Karpas-422 (cell line): ENCODE measurements at regions not wholly inside any gene's neighbourhood (a gene's known extent, or its start where the extent isn't known, plus 50 kb on each side); places are given as distances from the start of the nearest gene placed in this dataset.

Experiments
- DNase-seq: peaks from one replicate; pipeline ENCODE4 v3.0.0-alpha.2; 2015
- H2AFZ ChIP-seq: fragments of 200-600 bp; sonication (generic); 2 replicates; pipeline ENCODE4 v1.6.1; 2014; ENCODE audit warnings: antibody characterized with exemption, low read length, mixed read lengths
- H3K27ac ChIP-seq: fragments of 200-600 bp; sonication (generic); 2 replicates; pipeline ENCODE4 v1.5.1; 2014; ENCODE audit warnings: mild to moderate bottlenecking, low read length, moderate library complexity
- H3K27me3 ChIP-seq: fragments of 200-600 bp; sonication (generic); 2 replicates; pipeline ENCODE4 v1.6.1; 2014; ENCODE audit warnings: low read length, mixed read lengths
- H3K36me3 ChIP-seq: fragments of 200-600 bp; sonication (generic); 2 replicates; pipeline ENCODE4 v1.6.1; 2014; ENCODE audit warnings: low read length, mixed read lengths; ENCODE audit not compliant: insufficient read depth
- H3K4me1 ChIP-seq: fragments of 200-600 bp; sonication (generic); 2 replicates; pipeline ENCODE4 v1.6.1; 2014; ENCODE audit warnings: mild to moderate bottlenecking, low read length, mixed read lengths
- H3K4me2 ChIP-seq: fragments of 200-600 bp; sonication (generic); 2 replicates; pipeline ENCODE4 v1.6.1; 2014; ENCODE audit warnings: low read length, low read depth, mild to moderate bottlenecking; ENCODE audit not compliant: poor library complexity, severe bottlenecking
- H3K4me3 ChIP-seq: fragments of 200-600 bp; sonication (generic); 2 replicates; pipeline ENCODE4 v1.5.1; 2014; ENCODE audit warnings: mild to moderate bottlenecking, antibody characterized with exemption, low read length, mixed read lengths
- H3K79me2 ChIP-seq: fragments of 200-600 bp; sonication (generic); 2 replicates; pipeline ENCODE4 v1.6.1; 2014; ENCODE audit warnings: mild to moderate bottlenecking, low read length, mixed read lengths
- H3K9ac ChIP-seq: fragments of 200-600 bp; sonication (generic); 2 replicates; pipeline ENCODE4 v1.6.0; 2014; ENCODE audit warnings: low read length
- H3K9me2 ChIP-seq: fragments of 200-600 bp; sonication (generic), shearing (Covaris generic); replicated peaks from 2 replicates; pipeline ENCODE4 v1.6.0; 2014; ENCODE audit warnings: mild to moderate bottlenecking, low read length, moderate library complexity; ENCODE audit not compliant: insufficient read depth
- H3K9me3 ChIP-seq: fragments of 300-700, 200-600 bp; sonication (generic); 2 replicates; pipeline ENCODE4 v1.6.1; 2014; ENCODE audit warnings: low read length, mixed read lengths
- H4K20me1 ChIP-seq: fragments of 200-600 bp; sonication (generic); 2 replicates; pipeline ENCODE4 v1.6.1; 2014; ENCODE audit warnings: mild to moderate bottlenecking, antibody characterized with exemption, low read length, low read depth; ENCODE audit not compliant: insufficient read depth

DNA sequence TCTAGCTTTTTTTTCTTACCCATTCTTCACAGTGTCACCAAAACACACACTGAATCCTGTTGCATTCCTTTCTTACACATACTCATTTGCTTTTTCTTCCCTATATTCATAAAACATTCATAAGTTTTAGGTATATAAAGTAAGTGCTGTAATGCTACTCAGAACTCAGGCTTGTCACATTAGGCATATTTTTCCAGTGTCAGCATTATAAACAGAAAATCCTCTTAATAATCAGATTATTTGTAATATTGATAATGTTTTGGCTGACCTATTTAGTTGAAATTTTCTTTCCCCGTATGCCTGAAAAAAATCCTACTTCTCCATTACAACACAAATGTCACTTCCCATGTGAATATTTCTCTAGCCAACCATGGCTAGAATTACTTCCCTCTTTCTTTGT is 743.0 kb upstream of the NUDT12 start:
- no peak overlapping the region for H3K4me3 ChIP-seq
- no peaks in the 10 kb centered on the region for H3K9me2 ChIP-seq
- no peak overlapping the region for H2AFZ ChIP-seq
- no peak overlapping the region for H3K9ac ChIP-seq
- H3K9me3 ChIP-seq, result peaks cover 11% of the 10 kb centered on the region; the same call in 1 of the 2 replicates
- no peak overlapping the region for H3K27ac ChIP-seq
- no peaks in the 10 kb centered on the region for H3K4me1 ChIP-seq
- H3K27me3 ChIP-seq, result no peaks in the 10 kb centered on the region
- no peak overlapping the region for H3K4me2 ChIP-seq
- no peaks in the 10 kb centered on the region for H3K36me3 ChIP-seq
- no peaks in the 10 kb centered on the region for H3K79me2 ChIP-seq
- no peaks in the 10 kb centered on the region for H4K20me1 ChIP-seq
- DNase-seq, result no peak

DNA sequence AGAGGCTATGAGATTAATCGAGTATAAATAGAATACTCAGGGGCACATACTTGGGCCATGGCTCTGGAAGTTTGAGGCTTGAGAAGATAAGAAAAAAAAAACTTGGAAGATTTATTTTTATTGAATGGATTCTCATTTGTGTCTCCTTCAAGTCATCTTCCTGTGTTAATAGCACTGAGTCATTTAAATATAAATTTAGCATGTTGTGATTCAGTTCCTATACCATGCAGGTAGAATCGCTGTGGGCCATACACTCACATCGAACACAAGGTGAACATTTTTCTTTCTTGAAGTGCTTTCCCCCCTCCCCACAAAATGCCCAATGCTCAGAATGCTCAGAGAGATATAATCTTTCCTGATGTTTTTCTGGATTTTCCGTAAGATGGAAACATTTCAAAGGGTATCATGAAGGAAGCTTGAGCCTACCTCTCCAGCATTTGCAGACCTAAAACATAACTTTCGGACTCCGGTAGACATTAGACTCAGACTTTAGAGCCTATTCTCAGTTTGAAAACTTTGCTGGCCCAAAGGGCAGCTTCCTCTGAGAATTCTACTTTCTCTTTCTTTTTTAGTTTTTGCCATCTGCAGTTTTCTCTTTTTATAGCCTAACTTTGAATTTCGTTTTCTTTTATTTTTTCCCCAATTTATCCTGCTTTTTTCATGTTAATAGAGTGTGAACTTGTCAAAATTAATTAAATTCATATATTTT is 737.6 kb upstream of the NUDT12 start:
- Histone ChIP-seq H3K79me2 (no peaks in the 10 kb centered on the region), H3K9ac (no peak overlapping the region), H3K9me3 (peaks cover 6% of the 10 kb centered on the region), H4K20me1 (no peaks in the 10 kb centered on the region), H2AFZ (no peak overlapping the region), H3K4me1 (no peaks in the 10 kb centered on the region), H3K9me2 (no peaks in the 10 kb centered on the region), H3K4me3 (no peak overlapping the region), H3K36me3 (no peaks in the 10 kb centered on the region), H3K4me2 (no peak overlapping the region), H3K27ac (no peak overlapping the region), H3K27me3 (no peaks in the 10 kb centered on the region)
- DNase-seq, result no peak

DNA sequence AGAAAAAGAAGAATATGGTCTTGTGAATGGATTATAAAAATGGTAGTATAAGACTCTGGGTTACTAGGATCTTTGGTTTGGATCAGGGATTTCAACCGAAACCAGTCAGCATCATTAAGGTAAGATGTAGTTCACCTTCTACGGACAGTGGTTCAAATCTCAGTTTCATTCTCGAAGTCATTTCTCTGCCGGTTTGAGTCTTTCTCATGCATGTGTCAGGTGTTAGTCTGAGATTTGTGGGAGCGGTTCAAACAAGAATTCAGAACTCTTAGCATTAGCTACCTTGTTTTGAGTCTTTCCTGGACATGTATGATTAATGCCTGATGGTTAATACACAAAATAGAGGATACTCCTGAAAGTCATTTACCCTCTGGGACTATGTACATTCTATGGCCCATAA is 735.9 kb upstream of the NUDT12 start:
- no peaks in the 10 kb centered on the region for H3K79me2 ChIP-seq
- no peaks in the 10 kb centered on the region for H3K36me3 ChIP-seq
- no peak overlapping the region for H3K4me2 ChIP-seq

DNA sequence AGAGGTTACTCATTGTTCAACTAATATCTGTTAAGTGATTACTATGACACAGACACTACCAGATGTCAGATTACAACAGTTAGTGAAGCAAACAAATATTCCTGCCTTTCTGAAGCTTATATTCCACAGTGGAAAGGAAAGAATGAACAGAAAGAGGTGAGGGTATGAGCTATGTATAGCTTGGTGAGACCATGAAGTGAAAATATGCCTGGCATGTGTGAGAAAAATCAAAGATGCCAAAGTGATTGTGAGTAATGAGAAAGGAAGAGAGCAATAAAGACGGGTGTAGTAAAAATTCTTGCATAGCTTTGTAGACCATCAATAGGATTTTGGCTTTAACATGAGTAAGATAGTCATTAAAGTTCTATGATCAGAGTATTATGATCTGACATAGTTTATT is 734.5 kb upstream of the NUDT12 start:
- Histone ChIP-seq H3K27me3 (no peaks in the 10 kb centered on the region), H2AFZ (no peak overlapping the region), H3K9ac (no peak overlapping the region), H3K4me1 (no peaks in the 10 kb centered on the region), H4K20me1 (no peaks in the 10 kb centered on the region), H3K36me3 (no peaks in the 10 kb centered on the region), H3K4me3 (no peak overlapping the region), H3K9me2 (no peaks in the 10 kb centered on the region), H3K9me3 (peaks cover 10% of the 10 kb centered on the region), H3K79me2 (no peaks in the 10 kb centered on the region), H3K4me2 (no peak overlapping the region), H3K27ac (no peak overlapping the region)
- no peak for DNase-seq

More for the DNA sequence above, 735.9 kb upstream of the NUDT12 start:
- Histone ChIP-seq H3K9ac (no peak overlapping the region), H3K9me2 (no peaks in the 10 kb centered on the region), H3K4me1 (no peaks in the 10 kb centered on the region), H3K27ac (no peak overlapping the region), H3K27me3 (no peaks in the 10 kb centered on the region), H3K9me3 (peaks cover 6% of the 10 kb centered on the region), H2AFZ (no peak overlapping the region), H3K4me3 (no peak overlapping the region), H4K20me1 (no peaks in the 10 kb centered on the region)
- no peak for DNase-seq

DNA sequence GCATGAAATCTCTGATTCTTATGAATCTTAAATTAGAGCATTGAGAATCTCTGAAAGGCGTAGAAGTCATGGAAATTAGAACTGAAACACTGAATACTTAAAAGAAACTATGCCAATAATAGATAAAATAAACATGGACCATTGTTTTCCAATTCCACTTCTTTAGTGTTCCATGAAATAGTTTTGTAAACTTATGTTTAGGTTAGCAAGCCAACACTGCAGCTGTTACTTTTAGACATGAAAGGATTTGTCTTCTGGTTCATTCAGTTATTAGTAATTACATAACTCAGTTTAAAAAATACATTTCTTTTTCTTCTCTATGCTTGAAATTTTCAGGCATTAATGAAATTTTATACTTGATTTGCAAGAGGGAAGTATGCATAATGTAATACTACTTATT is 733.4 kb upstream of the NUDT12 start:
- no peak overlapping the region for H3K9ac ChIP-seq
- no peak overlapping the region for H3K27ac ChIP-seq
- H3K79me2 ChIP-seq, result no peaks in the 10 kb centered on the region
- H3K4me2 ChIP-seq, result no peak overlapping the region
- no peaks in the 10 kb centered on the region for H3K9me2 ChIP-seq
- no peak overlapping the region for H3K4me3 ChIP-seq
- no peak overlapping the region for H2AFZ ChIP-seq
- H3K4me1 ChIP-seq, result no peaks in the 10 kb centered on the region
- no peaks in the 10 kb centered on the region for H4K20me1 ChIP-seq
- no peak for DNase-seq
- H3K27me3 ChIP-seq, result no peaks in the 10 kb centered on the region
- H3K36me3 ChIP-seq, result no peaks in the 10 kb centered on the region
- H3K9me3 ChIP-seq, result peaks cover 16% of the 10 kb centered on the region

DNA sequence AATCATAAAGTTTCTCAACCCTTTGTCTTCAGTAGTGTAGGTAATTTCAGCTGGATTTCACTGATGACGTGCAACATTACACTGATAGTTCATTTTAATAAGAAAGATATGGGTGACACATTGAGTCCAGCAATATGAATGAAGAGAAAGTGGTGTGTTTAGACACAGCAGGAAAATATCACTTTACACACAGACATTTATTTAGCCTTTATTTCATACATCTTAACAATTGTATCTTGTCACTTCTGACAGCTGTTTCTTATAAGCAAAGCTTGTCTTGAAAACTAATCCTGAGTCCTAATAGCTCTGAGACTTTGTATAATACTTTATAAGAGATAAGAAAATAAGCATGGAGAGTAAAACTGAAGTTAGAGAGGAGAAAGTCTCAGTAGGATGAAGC is 720.5 kb upstream of the NUDT12 start:
- no peaks in the 10 kb centered on the region for H3K4me1 ChIP-seq
- no peak overlapping the region for H3K27ac ChIP-seq
- no peaks in the 10 kb centered on the region for H3K9me2 ChIP-seq
- no peaks in the 10 kb centered on the region for H3K36me3 ChIP-seq
- H3K79me2 ChIP-seq, result no peaks in the 10 kb centered on the region
- H4K20me1 ChIP-seq, result no peaks in the 10 kb centered on the region
- DNase-seq, result no peak
- H3K4me3 ChIP-seq, result no peak overlapping the region
- H3K9me3 ChIP-seq, result peaks cover 31% of the 10 kb centered on the region
- H3K4me2 ChIP-seq, result no peak overlapping the region
- H3K27me3 ChIP-seq, result no peaks in the 10 kb centered on the region
- H2AFZ ChIP-seq, result no peak overlapping the region
- H3K9ac ChIP-seq, result no peak overlapping the region

DNA sequence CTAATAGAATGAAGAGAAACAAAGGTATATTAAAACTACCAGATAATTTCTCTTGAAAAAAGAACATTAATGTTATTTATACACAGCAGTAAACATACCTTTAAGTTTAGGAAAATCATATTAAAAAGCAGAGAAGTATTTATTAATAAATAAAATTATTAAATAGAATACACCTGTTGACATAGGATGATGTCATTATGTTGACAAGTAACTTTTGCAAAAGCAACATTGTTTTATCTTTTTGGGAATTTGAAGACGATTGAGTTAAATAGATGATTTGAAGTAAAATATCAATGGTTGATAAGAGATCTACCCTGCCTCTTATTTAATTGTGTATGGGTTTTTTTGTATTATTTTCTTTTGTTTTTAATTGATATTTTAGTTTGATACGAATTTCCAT is 711.1 kb upstream of the NUDT12 start:
- Histone ChIP-seq H3K27me3 (no peaks in the 10 kb centered on the region), H4K20me1 (no peaks in the 10 kb centered on the region), H2AFZ (no peak overlapping the region), H3K9me2 (no peaks in the 10 kb centered on the region), H3K27ac (no peak overlapping the region), H3K9me3 (peaks cover 10% of the 10 kb centered on the region), H3K79me2 (no peaks in the 10 kb centered on the region), H3K36me3 (no peaks in the 10 kb centered on the region), H3K4me3 (no peak overlapping the region), H3K4me1 (no peaks in the 10 kb centered on the region), H3K4me2 (no peak overlapping the region), H3K9ac (no peak overlapping the region)
- DNase-seq, result no peak

DNA sequence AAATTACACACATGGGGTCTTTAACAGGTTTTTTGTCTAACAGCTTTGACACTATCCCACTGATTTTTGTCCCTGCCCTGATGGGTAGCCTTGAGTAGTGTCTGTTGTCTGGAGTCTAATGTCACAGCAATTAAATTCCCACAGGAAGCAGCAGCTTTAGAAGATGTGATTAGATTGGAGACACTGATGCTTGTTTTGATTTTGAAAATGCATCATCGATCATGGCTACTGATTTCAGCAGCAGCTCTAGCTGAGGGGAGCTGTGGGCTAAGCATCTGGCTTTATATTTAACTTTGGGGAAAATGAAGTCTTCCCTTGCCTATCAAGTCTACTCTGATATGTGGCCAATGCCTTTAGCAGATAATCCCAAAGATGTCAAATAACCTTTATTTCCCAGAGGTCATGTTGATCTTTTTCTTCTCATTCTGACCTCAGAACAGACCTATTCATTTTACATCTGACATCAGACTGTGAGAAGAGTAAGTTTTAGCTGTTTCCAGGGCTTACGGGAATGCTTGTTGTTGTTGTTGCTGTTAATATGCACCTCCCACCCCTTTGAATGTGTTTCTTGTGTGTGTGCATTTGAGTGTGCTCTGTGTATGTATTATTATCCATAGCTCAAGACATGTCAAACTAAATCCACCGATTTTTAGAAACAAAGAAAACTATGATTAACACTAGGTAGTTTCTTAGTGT is 704.9 kb upstream of the NUDT12 start:
- DNase-seq, result no peak
- no peaks in the 10 kb centered on the region for H3K36me3 ChIP-seq
- no peaks in the 10 kb centered on the region for H3K27me3 ChIP-seq
- H3K9me3 ChIP-seq, result peaks cover 14% of the 10 kb centered on the region
- no peaks in the 10 kb centered on the region for H3K79me2 ChIP-seq
- H3K9me2 ChIP-seq, result no peaks in the 10 kb centered on the region
- H3K4me3 ChIP-seq, result no peak overlapping the region
- no peak overlapping the region for H3K27ac ChIP-seq
- no peak overlapping the region for H3K9ac ChIP-seq
- H4K20me1 ChIP-seq, result no peaks in the 10 kb centered on the region
- no peak overlapping the region for H3K4me2 ChIP-seq
- no peaks in the 10 kb centered on the region for H3K4me1 ChIP-seq
- H2AFZ ChIP-seq, result no peak overlapping the region
